ENCODE measurements at regions not wholly inside any gene's neighbourhood (a gene's known extent, or its start where the extent isn't known, plus 50 kb on each side); places are given as distances from the start of the nearest gene placed in this dataset.
"Not testable (repeated sequence)": the region's sequence is repeated elsewhere in the genome, so short reads cannot be mapped to it uniquely, and the experiment has no call there.

DNA sequence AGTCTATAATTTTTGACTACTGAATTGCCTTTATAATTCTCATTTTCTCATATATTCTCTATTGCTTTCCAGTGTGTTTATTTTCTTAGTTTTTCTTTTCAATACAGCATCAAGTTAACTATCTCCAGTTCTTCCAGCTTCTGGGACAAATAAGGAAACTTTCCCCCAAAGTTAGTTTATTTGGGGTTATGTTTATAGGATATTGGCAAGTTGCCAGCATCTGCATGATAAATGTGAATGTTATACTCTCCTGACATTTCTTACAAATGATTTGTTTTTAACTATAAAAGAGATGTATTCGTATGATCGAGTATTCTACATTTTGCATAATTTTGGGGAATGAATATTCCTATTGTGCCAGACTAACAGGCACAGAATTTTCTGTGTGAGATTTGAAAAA, 140.6 kb upstream of the KCNJ3 start:
- no peak for TF ChIP-seq CTCF (IDR thresholded peaks at IDR 0.05; ENCODE audit: insufficient read depth, low read length, poor library complexity, severe bottlenecking)
- H3K27me3 ChIP-seq (replicated peaks; ENCODE audit: control insufficient read depth, insufficient read depth, low read length), result no peaks in the 10 kb centered on the region
- H3K4me3 ChIP-seq (replicated peaks; ENCODE audit: low read depth, low read length), result no peak overlapping the region
- H3K36me3 ChIP-seq (ENCODE audit: control insufficient read depth, insufficient read depth, low read length), result no peaks in the 10 kb centered on the region
- no peak for DNase-seq (ENCODE audit: extremely low read depth, insufficient read length)

DNA sequence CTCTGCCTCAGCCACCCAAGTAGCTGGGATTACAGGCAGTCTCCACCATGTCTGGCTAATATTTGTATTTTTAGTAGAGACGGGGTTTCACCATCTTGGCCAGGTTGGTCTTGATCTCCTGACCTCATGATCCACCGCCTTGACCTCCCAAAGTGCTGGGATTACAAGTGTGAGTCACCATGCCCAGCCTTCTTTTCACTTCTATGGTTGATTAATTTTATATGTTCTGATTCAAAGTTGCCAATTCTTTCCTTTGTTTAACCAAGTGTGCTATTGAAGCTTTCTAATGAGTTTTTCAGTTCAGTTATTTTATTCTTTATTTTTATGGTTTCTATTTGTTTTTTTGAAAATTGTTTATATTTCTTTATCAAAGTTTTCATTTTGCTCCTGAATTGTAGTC, 133.1 kb upstream of the KCNJ3 start:
- no peak for TF ChIP-seq CTCF (IDR thresholded peaks at IDR 0.05; ENCODE audit: insufficient read depth, low read length, poor library complexity, severe bottlenecking)
- no peaks in the 10 kb centered on the region for H3K27me3 ChIP-seq (replicated peaks; ENCODE audit: control insufficient read depth, insufficient read depth, low read length)
- H3K36me3 ChIP-seq (ENCODE audit: control insufficient read depth, insufficient read depth, low read length), result no peaks in the 10 kb centered on the region
- H3K4me3 ChIP-seq (replicated peaks; ENCODE audit: low read depth, low read length), result no peak overlapping the region
- DNase-seq (ENCODE audit: extremely low read depth, insufficient read length), result no peak

GRCh38 chr2:154568413-154568812, 130.1 kb upstream of the KCNJ3 start:
- no peaks in the 10 kb centered on the region for H3K36me3 ChIP-seq (ENCODE audit: control insufficient read depth, insufficient read depth, low read length)
- H3K27me3 ChIP-seq (replicated peaks; ENCODE audit: control insufficient read depth, insufficient read depth, low read length), result no peaks in the 10 kb centered on the region
- TF ChIP-seq CTCF (IDR thresholded peaks at IDR 0.05; ENCODE audit: insufficient read depth, low read length, poor library complexity, severe bottlenecking), result no peak
- DNase-seq (ENCODE audit: extremely low read depth, insufficient read length), result no peak
- no peak overlapping the region for H3K4me3 ChIP-seq (replicated peaks; ENCODE audit: low read depth, low read length)

DNA sequence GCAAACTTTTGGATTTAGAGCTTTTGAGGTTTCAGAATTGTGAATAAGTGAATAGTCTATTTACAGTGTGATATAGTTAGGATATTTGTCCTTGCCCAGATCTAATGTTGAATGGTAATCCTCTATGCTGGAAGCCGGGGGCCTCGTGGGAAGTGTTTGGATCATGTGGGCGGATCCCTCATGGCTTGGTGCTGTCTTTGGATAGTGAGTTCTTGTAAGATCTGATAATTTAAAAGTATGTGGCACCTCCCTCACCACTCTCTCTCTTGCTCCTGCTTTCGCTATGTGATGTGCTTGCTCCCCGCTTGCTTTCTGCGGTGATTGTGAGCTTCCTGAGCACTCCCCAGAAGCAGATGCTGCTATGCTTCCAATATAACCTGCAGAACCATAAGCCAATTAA, 128.0 kb upstream of the KCNJ3 start:
- H3K27me3 ChIP-seq (replicated peaks; ENCODE audit: control insufficient read depth, insufficient read depth, low read length), result no peaks in the 10 kb centered on the region
- H3K36me3 ChIP-seq (ENCODE audit: control insufficient read depth, insufficient read depth, low read length), result no peaks in the 10 kb centered on the region
- no peak for TF ChIP-seq CTCF (IDR thresholded peaks at IDR 0.05; ENCODE audit: insufficient read depth, low read length, poor library complexity, severe bottlenecking)
- no peak overlapping the region for H3K4me3 ChIP-seq (replicated peaks; ENCODE audit: low read depth, low read length)
- no peak for DNase-seq (ENCODE audit: extremely low read depth, insufficient read length)

- H3K4me3 ChIP-seq (replicated peaks; ENCODE audit: low read depth, low read length); DNase-seq (ENCODE audit: extremely low read depth, insufficient read length); H3K27me3 ChIP-seq (replicated peaks; ENCODE audit: control insufficient read depth, insufficient read depth, low read length): not testable (repeated sequence)
Measured at GRCh38 chr2:154576699-154577098, 121.8 kb upstream of the KCNJ3 start.

DNA sequence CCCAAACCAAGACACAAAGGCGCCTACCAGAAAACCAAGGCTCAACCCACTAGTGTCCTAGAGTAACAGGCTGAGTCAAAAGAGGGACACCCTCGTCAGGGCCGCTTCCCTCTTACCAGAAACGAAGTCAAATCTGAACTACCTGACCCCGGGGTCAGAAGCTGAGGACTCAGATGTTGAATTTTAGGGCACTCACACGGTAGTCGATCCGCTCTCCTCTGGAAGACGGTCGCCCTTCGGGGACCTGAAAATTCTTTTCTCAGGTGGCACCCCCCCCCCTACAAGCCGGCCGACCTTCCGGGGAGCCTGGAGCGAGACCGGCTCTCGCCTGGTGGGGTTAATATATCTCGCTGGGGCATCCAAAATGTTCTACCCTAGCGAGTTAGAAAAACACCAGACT, 121.1 kb upstream of the KCNJ3 start:
- DNase-seq (ENCODE audit: extremely low read depth, insufficient read length), result no peak
- H3K4me3 ChIP-seq (replicated peaks; ENCODE audit: low read depth, low read length), result no peak overlapping the region
- H3K27me3 ChIP-seq (replicated peaks; ENCODE audit: control insufficient read depth, insufficient read depth, low read length), result no peaks in the 10 kb centered on the region
- no peaks in the 10 kb centered on the region for H3K36me3 ChIP-seq (ENCODE audit: control insufficient read depth, insufficient read depth, low read length)
- TF ChIP-seq CTCF (IDR thresholded peaks at IDR 0.05; ENCODE audit: insufficient read depth, low read length, poor library complexity, severe bottlenecking), result no peak

More at GRCh38 chr2:154576699-154577098, 121.8 kb upstream of the KCNJ3 start:
- H3K36me3 ChIP-seq (ENCODE audit: control insufficient read depth, insufficient read depth, low read length), result not testable (repeated sequence)
